ENCODE measurements at regions not wholly inside any gene's neighbourhood (a gene's known extent, or its start where the extent isn't known, plus 50 kb on each side); places are given as distances from the start of the nearest gene placed in this dataset.

DNA sequence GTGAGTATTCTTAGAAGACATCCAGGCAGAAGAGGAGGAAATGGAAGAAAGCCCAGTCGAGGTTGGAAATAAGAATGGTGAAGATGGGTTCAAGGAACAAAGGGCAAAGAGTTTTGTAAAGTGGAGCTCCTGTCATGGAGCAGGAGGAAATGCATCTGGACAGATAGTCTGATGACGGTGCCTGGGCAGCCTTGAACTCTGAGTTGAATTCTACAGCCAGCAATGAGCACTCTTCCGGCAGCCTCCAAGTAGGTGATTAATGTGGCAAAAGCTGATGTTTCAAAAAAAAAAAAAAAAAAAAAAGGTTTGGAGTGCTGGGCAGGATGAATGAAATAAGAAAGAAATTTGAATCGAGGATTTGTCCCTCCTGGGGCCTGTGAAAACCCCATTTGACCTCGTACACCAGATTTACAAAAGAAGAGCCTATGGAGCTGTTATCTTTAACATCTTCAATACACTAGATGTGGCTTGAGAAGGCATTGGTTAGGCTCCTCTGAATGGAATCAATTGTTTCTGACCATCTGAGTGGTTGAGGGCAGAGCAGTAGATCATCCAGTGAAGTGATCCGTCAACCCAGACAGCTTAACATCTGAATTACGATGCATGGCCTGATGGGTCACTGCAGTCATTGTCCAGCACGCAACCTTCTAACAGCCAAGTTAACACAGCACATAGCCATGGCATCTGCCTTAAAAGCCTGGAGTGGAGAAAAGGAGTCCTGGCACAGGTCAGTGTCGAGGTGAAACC is 449.7 kb downstream of the TXNL1 start:
- TF ChIP-seq, protein P1, sequence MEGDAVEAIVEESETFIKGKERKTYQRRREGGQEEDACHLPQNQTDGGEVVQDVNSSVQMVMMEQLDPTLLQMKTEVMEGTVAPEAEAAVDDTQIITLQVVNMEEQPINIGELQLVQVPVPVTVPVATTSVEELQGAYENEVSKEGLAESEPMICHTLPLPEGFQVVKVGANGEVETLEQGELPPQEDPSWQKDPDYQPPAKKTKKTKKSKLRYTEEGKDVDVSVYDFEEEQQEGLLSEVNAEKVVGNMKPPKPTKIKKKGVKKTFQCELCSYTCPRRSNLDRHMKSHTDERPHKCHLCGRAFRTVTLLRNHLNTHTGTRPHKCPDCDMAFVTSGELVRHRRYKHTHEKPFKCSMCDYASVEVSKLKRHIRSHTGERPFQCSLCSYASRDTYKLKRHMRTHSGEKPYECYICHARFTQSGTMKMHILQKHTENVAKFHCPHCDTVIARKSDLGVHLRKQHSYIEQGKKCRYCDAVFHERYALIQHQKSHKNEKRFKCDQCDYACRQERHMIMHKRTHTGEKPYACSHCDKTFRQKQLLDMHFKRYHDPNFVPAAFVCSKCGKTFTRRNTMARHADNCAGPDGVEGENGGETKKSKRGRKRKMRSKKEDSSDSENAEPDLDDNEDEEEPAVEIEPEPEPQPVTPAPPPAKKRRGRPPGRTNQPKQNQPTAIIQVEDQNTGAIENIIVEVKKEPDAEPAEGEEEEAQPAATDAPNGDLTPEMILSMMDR (IDR thresholded peaks at IDR 0.05; ENCODE audit: low read depth, low read length, poor library complexity, severe bottlenecking), result no peak
- no peak for TF ChIP-seq EZH2phosphoT487 (IDR thresholded peaks at IDR 0.05; ENCODE audit: borderline replicate concordance, low read length)

DNA sequence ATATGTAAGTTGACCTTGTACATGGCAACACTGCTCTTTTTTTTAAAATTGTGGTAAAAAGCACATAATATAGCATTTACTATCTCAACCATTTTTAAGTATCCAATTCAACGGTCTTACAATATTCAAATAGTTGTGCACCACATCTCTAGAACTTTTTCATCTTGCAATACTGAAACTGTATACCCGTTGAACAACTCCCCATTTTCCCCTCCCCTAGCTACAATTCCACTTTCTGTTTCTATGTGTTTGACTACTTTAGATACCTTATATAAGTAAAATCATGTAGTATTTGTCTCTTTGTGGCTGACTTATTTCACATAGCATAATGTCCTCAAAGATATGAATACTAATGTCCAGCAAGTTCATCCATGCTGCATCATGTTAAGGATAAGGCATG is 452.1 kb downstream of the TXNL1 start:
- Histone ChIP-seq H3K27me3 (ENCODE audit: control insufficient read depth, low read length) (no peaks in the 10 kb centered on the region), H3K36me3 (ENCODE audit: control insufficient read depth, low read length) (no peaks in the 10 kb centered on the region), H3F3A (ENCODE audit: control insufficient read depth, insufficient read depth) (no peaks in the 10 kb centered on the region), H3K79me2 (ENCODE audit: control insufficient read depth, low read length) (no peaks in the 10 kb centered on the region), H4K20me1 (ENCODE audit: control insufficient read depth, insufficient read depth, low read depth, low read length) (no peaks in the 10 kb centered on the region), H3K4me2 (ENCODE audit: low read length) (no peak overlapping the region), H3K27ac (ENCODE audit: low read depth, low read length) (no peak overlapping the region), H3K9me3 (ENCODE audit: control insufficient read depth, insufficient read depth, low read length) (no peaks in the 10 kb centered on the region), H3K4me3 (ENCODE audit: low read length) (no peak overlapping the region), H3K4me1 (ENCODE audit: control insufficient read depth, low read length) (no peaks in the 10 kb centered on the region), H3K9me2 (replicated peaks; ENCODE audit: control insufficient read depth, low read length) (no peaks in the 10 kb centered on the region)
- TF ChIP-seq, protein P1 (IDR thresholded peaks at IDR 0.05; ENCODE audit: low read depth, low read length, poor library complexity, severe bottlenecking), result no peak
- TF ChIP-seq EZH2phosphoT487 (IDR thresholded peaks at IDR 0.05; ENCODE audit: borderline replicate concordance, low read length), result no peak

More for the DNA sequence above, 449.7 kb downstream of the TXNL1 start:
- no peaks in the 10 kb centered on the region for H3K4me1 ChIP-seq (ENCODE audit: control insufficient read depth, low read length)
- no peak overlapping the region for H3K27ac ChIP-seq (ENCODE audit: low read depth, low read length)
- H3K9me3 ChIP-seq (ENCODE audit: control insufficient read depth, insufficient read depth, low read length), result no peaks in the 10 kb centered on the region
- no peak overlapping the region for H3K4me2 ChIP-seq (ENCODE audit: low read length)
- H3K4me3 ChIP-seq (ENCODE audit: low read length), result no peak overlapping the region
- H3K27me3 ChIP-seq (ENCODE audit: control insufficient read depth, low read length), result no peaks in the 10 kb centered on the region
- no peaks in the 10 kb centered on the region for H3K79me2 ChIP-seq (ENCODE audit: control insufficient read depth, low read length)
- no peaks in the 10 kb centered on the region for H4K20me1 ChIP-seq (ENCODE audit: control insufficient read depth, insufficient read depth, low read depth, low read length)
- H3K36me3 ChIP-seq (ENCODE audit: control insufficient read depth, low read length), result no peaks in the 10 kb centered on the region
- H3F3A ChIP-seq (ENCODE audit: control insufficient read depth, insufficient read depth), result no peaks in the 10 kb centered on the region
- H3K9me2 ChIP-seq (replicated peaks; ENCODE audit: control insufficient read depth, low read length), result no peaks in the 10 kb centered on the region

DNA sequence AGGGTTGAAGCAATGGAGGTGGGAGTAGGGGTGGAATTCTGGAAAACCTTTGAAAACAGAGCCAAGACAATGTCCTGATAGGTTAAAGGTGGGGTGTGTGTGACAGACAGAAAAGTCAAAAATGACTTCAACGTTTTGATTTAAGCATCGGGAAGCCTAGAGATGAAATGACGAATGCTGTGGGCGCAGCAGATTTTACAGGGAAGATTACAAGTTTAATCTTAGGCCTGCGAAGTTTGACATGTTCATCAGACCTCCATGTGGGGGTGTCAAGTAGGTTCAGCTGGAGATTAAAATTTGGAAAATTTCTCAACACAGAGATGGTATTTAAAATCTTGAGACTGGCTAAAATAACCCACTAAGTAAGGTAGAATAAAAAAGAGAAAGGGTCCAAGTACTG is 453.3 kb downstream of the TXNL1 start:
- Histone ChIP-seq H3K9me2 (replicated peaks; ENCODE audit: control insufficient read depth, low read length) (no peaks in the 10 kb centered on the region), H3K4me2 (ENCODE audit: low read length) (no peak overlapping the region), H3K36me3 (ENCODE audit: control insufficient read depth, low read length) (no peaks in the 10 kb centered on the region), H3F3A (ENCODE audit: control insufficient read depth, insufficient read depth) (no peaks in the 10 kb centered on the region), H3K27ac (ENCODE audit: low read depth, low read length) (no peak overlapping the region), H3K9me3 (ENCODE audit: control insufficient read depth, insufficient read depth, low read length) (no peaks in the 10 kb centered on the region), H3K27me3 (ENCODE audit: control insufficient read depth, low read length) (no peaks in the 10 kb centered on the region), H3K4me3 (ENCODE audit: low read length) (no peak overlapping the region), H3K79me2 (ENCODE audit: control insufficient read depth, low read length) (no peaks in the 10 kb centered on the region), H3K4me1 (ENCODE audit: control insufficient read depth, low read length) (no peaks in the 10 kb centered on the region), H4K20me1 (ENCODE audit: control insufficient read depth, insufficient read depth, low read depth, low read length) (no peaks in the 10 kb centered on the region)
- TF ChIP-seq EZH2phosphoT487 (IDR thresholded peaks at IDR 0.05; ENCODE audit: borderline replicate concordance, low read length), result no peak
- TF ChIP-seq, protein P1 (IDR thresholded peaks at IDR 0.05; ENCODE audit: low read depth, low read length, poor library complexity, severe bottlenecking), result no peak
